HL-60 (cell line): ENCODE measurements at regions not wholly inside any gene's neighbourhood (a gene's known extent, or its start where the extent isn't known, plus 50 kb on each side); places are given as distances from the start of the nearest gene placed in this dataset.
A peak's percentile ranks its signal among the peaks of the same experiment; 100 is the strongest.

ENCODE experiments used
- GABPA ChIP-seq: IDR thresholded peaks from 2 replicates; pipeline ENCODE4 v1.6.1; 2012; ENCODE audit warnings: low read depth
- SPI1 ChIP-seq: IDR thresholded peaks from 2 replicates; pipeline ENCODE4 v1.6.1; 2012; ENCODE audit warnings: low read depth, mild to moderate bottlenecking, borderline replicate concordance
- TF ChIP-seq, protein P1 (sequence below): IDR thresholded peaks from one replicate; pipeline ENCODE4 v1.5.1; 2011; ENCODE audit warnings: low read length, control low read depth, inconsistent platforms; ENCODE audit not compliant: insufficient read depth
- TF ChIP-seq, protein P2 (sequence below): IDR thresholded peaks from 2 replicates; pipeline ENCODE4 v1.6.1; 2012; ENCODE audit warnings: low read depth; ENCODE audit not compliant: insufficient replicate concordance

DNA sequence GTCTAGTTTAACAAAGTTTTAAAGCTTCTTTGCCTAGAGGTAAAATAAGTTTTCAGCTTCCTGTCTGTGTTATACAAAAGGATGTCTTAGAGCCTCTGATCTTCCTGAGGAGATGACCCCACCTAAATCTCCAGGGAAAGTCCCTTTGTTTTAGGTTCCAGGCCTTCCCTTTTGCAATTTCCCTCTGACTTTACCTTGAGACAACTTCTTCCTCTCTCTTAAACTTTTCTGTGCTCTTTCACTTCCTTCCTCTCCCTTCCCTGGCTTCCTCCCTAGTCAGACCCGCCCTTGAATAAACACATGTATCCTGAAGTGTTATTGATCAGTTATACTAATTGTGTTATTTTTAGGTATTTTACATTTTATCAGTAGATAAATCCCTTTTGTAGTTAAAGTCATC, 134.8 kb downstream of the DYRK2 start:
- TF ChIP-seq, protein P1, sequence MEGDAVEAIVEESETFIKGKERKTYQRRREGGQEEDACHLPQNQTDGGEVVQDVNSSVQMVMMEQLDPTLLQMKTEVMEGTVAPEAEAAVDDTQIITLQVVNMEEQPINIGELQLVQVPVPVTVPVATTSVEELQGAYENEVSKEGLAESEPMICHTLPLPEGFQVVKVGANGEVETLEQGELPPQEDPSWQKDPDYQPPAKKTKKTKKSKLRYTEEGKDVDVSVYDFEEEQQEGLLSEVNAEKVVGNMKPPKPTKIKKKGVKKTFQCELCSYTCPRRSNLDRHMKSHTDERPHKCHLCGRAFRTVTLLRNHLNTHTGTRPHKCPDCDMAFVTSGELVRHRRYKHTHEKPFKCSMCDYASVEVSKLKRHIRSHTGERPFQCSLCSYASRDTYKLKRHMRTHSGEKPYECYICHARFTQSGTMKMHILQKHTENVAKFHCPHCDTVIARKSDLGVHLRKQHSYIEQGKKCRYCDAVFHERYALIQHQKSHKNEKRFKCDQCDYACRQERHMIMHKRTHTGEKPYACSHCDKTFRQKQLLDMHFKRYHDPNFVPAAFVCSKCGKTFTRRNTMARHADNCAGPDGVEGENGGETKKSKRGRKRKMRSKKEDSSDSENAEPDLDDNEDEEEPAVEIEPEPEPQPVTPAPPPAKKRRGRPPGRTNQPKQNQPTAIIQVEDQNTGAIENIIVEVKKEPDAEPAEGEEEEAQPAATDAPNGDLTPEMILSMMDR = no peak
- TF ChIP-seq SPI1 = peak; percentile 27; the same call in 1 of the 2 replicates
- TF ChIP-seq, protein P2, sequence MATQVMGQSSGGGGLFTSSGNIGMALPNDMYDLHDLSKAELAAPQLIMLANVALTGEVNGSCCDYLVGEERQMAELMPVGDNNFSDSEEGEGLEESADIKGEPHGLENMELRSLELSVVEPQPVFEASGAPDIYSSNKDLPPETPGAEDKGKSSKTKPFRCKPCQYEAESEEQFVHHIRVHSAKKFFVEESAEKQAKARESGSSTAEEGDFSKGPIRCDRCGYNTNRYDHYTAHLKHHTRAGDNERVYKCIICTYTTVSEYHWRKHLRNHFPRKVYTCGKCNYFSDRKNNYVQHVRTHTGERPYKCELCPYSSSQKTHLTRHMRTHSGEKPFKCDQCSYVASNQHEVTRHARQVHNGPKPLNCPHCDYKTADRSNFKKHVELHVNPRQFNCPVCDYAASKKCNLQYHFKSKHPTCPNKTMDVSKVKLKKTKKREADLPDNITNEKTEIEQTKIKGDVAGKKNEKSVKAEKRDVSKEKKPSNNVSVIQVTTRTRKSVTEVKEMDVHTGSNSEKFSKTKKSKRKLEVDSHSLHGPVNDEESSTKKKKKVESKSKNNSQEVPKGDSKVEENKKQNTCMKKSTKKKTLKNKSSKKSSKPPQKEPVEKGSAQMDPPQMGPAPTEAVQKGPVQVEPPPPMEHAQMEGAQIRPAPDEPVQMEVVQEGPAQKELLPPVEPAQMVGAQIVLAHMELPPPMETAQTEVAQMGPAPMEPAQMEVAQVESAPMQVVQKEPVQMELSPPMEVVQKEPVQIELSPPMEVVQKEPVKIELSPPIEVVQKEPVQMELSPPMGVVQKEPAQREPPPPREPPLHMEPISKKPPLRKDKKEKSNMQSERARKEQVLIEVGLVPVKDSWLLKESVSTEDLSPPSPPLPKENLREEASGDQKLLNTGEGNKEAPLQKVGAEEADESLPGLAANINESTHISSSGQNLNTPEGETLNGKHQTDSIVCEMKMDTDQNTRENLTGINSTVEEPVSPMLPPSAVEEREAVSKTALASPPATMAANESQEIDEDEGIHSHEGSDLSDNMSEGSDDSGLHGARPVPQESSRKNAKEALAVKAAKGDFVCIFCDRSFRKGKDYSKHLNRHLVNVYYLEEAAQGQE = no peak
- no peak for TF ChIP-seq GABPA
